Body of pancreas (tissue), 4 donors: ENCODE measurements at regions not wholly inside any gene's neighbourhood (a gene's known extent, or its start where the extent isn't known, plus 50 kb on each side); places are given as distances from the start of the nearest gene placed in this dataset.

ENCODE experiments used
- POLR2A ChIP-seq, 3 donors: fragments of 450-650 bp; IDR thresholded peaks; one replicate each; pipeline ENCODE4 v1.6.1; 2016; ENCODE audit warnings: antibody characterized with exemption in 3 of 3, mild to moderate bottlenecking in 2 of 3
- TF ChIP-seq, protein P1 (sequence below), 7 experiments: fragments of 450-650 bp in 4 of 7; fragments of 200-600 bp in 3 of 7; sonication (generic) in 3 of 7; IDR thresholded peaks; one replicate each; pipeline ENCODE4 v1.5.1; 2016 to 2019; ENCODE audit warnings: antibody characterized with exemption in 7 of 7

DNA sequence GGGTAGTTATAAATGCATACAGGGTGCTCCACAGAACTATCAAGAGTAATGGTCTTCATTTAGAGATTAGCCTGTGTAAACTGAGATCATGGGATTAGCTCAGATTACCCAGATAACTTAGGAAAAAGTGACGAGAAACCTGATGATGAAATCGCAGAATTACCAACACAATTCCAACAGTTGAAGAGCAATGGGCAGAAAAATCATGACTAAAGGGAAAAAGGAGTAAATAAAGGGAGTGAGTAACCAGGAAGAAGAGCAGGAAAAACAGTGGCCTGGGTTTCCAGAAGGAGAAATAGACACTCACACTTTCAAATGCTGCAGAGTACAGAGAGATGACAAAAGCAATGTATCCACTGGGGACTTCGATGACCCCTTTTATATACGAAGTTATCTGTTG, 817.3 kb downstream of the TRIML1 start:
- TF ChIP-seq, protein P1, sequence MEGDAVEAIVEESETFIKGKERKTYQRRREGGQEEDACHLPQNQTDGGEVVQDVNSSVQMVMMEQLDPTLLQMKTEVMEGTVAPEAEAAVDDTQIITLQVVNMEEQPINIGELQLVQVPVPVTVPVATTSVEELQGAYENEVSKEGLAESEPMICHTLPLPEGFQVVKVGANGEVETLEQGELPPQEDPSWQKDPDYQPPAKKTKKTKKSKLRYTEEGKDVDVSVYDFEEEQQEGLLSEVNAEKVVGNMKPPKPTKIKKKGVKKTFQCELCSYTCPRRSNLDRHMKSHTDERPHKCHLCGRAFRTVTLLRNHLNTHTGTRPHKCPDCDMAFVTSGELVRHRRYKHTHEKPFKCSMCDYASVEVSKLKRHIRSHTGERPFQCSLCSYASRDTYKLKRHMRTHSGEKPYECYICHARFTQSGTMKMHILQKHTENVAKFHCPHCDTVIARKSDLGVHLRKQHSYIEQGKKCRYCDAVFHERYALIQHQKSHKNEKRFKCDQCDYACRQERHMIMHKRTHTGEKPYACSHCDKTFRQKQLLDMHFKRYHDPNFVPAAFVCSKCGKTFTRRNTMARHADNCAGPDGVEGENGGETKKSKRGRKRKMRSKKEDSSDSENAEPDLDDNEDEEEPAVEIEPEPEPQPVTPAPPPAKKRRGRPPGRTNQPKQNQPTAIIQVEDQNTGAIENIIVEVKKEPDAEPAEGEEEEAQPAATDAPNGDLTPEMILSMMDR (IDR thresholded peaks at IDR 0.05) = no peak
- TF ChIP-seq POLR2A (IDR thresholded peaks at IDR 0.05) = no peak
